Epidermal melanocyte (primary cell): ENCODE measurements at regions not wholly inside any gene's neighbourhood (a gene's known extent, or its start where the extent isn't known, plus 50 kb on each side); places are given as distances from the start of the nearest gene placed in this dataset.

Experiments
- DNase-seq: peaks from one replicate; pipeline ENCODE4 v3.0.0; 2011; ENCODE audit warnings: low spot score; ENCODE audit not compliant: insufficient read length

DNA sequence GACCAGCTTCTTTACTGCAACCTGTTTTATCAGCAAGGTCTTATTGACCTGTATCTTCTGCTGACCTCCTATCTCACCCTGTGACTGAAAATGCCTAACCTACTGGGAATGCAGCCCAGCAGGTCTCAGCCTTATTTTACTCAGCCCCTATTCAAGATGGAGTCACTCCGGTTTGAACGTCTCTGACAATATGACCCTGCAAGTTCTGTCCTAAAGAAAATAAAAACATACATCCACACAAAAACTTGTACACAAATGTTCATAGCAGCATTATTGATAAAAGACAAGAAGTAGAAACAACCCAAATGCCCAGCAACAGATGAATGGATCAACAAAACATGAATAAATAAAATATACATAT lies 59.5 kb upstream of the FAM9C start:
- no peak for DNase-seq

DNA sequence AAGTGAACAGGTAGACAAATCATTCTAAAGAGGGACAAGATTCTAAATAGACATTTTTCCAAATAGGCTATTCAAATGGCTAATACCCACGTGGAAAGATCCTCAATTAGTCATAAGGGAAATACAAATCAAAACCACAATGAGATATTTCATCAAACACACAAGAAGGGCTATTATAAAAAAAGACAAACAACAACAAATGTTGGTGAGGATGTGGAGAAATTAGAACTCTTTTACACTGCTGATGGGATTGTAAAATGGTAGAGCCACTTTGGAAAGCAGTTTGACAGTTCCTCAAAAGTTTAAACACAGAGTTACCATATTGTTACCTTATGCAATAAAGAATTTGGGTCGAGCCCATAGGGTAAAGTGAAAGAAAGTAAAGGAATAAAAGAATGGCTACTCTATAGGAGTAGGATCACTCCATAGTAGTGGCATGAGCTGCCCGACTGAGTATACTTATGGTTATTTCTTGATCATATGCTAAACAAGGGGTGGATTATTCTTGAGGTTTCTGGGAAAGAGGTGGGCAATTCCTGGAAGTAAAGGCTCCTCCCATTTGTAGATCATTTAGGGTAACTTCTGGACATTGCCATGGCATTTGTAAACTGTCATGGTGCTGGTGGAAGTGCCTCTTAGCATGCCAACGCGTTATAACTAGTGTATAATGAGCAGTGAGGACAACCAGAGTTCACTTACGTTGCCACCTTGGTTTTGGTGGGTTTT lies 58.9 kb upstream of the FAM9C start:
- DNase-seq = no peak

DNA sequence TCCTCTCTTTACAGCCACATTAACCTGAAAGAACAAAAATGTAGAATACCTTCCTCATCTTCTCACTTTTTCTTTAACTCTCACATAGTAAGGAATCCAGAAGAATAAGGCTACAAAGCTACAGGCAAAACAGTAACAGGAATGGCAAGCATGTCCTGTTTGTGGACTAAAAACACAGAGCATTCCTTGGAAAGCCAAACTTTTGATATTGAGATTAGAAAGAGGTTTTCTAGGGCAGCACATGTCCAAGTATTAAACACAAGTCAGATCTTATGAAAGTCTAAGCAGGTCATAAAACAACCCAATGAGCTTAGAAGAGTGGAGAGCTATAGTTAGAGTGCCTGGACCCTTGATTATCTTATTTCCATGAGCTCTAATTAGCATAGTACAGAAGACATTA lies 58.2 kb upstream of the FAM9C start:
- no peak for DNase-seq

DNA sequence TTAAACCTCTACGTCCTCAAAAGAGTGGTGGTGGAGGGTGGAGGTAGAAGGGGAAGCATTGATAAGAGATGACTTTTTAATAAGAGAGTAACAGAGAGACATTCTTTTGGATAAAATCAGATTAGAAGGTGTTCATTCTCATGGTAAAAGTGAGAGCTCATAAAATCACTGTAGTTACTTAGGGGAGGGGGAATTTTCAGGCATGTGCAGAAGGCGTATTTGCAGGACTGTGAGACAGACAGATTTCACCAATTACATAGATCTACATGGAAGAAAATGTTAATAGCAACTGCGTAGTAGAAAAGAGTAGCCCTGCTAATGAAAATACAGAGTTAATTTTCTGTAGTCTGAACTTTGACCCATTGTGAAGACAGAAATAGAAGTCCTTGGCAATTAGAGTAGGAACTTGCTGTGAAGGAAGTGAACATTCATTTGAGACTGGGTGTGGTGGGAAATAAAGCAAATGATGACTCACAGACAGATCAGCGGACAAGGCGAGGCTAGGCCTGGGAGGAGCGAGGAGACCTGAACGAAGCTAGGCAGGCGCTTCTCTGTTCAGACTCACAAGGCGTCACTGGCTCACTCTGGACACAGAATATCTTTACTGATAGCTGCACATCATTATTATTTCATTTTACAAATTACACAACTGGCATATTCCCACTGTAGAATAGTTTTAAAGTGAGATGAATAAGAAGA lies 57.2 kb upstream of the FAM9C start:
- DNase-seq = no peak

DNA sequence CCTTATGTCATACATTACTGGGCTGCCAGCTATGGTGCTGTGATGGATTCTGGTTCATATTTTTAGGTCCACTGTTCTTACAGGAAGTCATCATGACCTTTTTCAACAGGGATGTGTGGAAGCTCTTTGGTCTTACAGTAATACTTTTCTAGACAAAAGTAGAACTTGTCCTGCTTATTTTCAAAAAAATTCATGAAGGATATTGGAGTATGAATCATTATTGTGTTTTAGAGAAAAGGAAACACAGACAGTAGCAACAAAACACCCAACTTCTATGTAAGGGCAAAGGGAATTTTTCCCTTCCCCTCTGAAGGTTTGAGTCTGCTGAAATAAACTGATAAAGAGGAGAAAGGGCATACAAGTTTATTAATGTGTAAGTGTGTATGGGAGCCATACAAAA lies 54.7 kb upstream of the FAM9C start:
- no peak for DNase-seq

DNA sequence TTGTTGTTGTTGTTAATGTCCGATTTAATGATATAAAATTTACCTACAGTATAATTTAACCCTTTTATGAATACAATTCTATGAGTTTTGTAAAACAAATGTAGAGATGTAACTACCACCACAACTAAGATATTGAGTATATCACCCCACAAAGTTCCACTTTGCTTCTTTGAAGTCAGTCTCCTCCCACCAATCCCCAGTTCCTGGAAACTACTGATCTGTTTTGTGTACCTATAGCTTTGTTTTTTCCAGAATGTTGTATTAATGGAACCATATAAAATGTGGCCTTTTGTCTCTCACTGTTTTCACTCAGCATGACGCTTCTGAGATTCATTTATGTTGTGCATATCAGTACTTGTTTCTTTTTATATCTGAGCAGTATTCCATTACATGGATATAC lies 52.3 kb upstream of the FAM9C start:
- DNase-seq = no peak

DNA sequence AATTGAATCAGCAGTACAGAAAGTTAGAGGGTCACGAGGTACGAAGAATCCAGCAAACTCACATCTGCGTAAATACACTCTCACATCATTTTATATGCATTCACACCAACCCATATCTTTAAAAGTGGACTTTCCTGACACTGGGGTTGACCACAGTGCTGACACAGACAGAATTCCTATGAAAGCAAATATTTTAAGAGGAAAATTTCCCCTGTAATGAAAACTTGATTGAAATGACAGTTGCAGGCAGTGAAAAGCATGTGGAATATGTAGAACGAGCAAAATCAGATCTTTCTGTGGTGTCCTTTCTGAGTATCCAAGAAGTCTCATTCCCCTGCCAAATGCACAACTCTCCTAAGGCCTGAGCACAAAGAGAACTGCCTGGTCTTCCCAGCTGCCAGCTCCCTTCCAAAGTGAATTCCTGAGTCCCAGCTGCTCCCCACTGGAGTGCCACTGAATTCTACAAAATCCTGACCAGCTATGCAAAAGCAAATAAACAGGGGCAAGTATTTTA lies 50.5 kb upstream of the FAM9C start:
- no peak for DNase-seq

DNA sequence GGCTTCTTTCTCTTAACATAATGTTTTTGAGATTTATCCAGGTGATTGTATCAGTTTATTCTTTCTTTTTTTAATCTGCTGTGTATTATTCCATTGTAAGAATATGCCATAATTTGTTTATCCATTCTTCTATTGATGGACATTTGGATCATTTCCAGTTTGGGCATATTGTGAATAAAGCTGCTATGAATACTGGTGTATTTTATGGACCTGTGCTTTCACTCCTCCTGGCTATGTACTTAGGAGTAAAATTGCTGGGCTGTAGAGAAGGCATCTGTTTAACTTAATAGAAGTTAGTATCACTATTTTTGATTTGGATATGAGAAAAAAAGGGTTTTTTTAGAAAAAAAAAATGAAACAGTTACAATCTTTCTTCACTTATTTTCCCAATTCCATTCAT lies 50.0 kb upstream of the FAM9C start:
- no peak for DNase-seq
